ENCODE measurements at regions not wholly inside any gene's neighbourhood (a gene's known extent, or its start where the extent isn't known, plus 50 kb on each side); places are given as distances from the start of the nearest gene placed in this dataset.

- no peaks in the 10 kb centered on the region for H3K27me3 ChIP-seq (replicated peaks in 1 of 2; ENCODE audit: control insufficient read depth in 2 of 2, insufficient read depth in 2 of 2, low read length in 1 of 2)
- TF ChIP-seq ETV6 (conservative IDR thresholded peaks at IDR 0.05 in 1 of 2, IDR thresholded peaks at IDR 0.05 in 1 of 2; ENCODE audit: borderline replicate concordance in 1 of 2, low read depth in 1 of 2) (no peak), LARP7 (IDR thresholded peaks at IDR 0.05) (no peak), TAF1 (IDR thresholded peaks at IDR 0.05; ENCODE audit: borderline replicate concordance, low read depth, low read length) (no peak), ZNF274 (IDR thresholded peaks at IDR 0.05; ENCODE audit: insufficient read depth, insufficient read length) (no peak), ZBTB40 (IDR thresholded peaks at IDR 0.05; ENCODE audit: borderline replicate concordance) (no peak), SREBF1 (IDR thresholded peaks at IDR 0.05; ENCODE audit: low read length) (no peak), RBBP5 (conservative IDR thresholded peaks at IDR 0.05) (no peak), ZBED1 (IDR thresholded peaks at IDR 0.05; ENCODE audit: borderline replicate concordance) (no peak), EZH2 (IDR thresholded peaks at IDR 0.05; ENCODE audit: borderline replicate concordance, control insufficient read depth, low read depth, low read length) (no peak), HDGF (IDR thresholded peaks at IDR 0.05) (no peak), SP1 (IDR thresholded peaks at IDR 0.05; ENCODE audit: low read depth, low read length) (no peak), EED (IDR thresholded peaks at IDR 0.05; ENCODE audit: low read depth) (no peak), RELB (IDR thresholded peaks at IDR 0.05; ENCODE audit: low read depth) (no peak), IKZF2 (IDR thresholded peaks at IDR 0.05) (no peak), RELA (IDR thresholded peaks at IDR 0.05; ENCODE audit: borderline replicate concordance, partially characterized antibody) (no peak)
- H3K36me3 ChIP-seq (ENCODE audit: control insufficient read depth in 2 of 2, insufficient read depth in 2 of 2, low read length in 1 of 2) = no peaks in the 10 kb centered on the region
- 12% methylated on average over 5 of the region's 5 CpGs for WGBS (ENCODE audit: insufficient coverage, insufficient replicate concordance, low lambda C conversion rate, missing lambda C conversion rate)
- SMC1A ChIA-PET (ENCODE audit: uncharacterized antibody, unreplicated experiment) = no interaction called here
- in situ Hi-C loops (cut with MboI) = no loop called here
- intact Hi-C loops (cut with micrococcal nuclease; ENCODE audit: unreplicated experiment) = no loop called here
- RAD21 ChIA-PET (ENCODE audit: unreplicated experiment) = no interaction called here
- H2AFZ ChIP-seq (ENCODE audit: control insufficient read depth, low read depth, low read length) = no peak overlapping the region
- no peak for DNase-seq (ENCODE audit: low read depth, low spot score)
- no TSS peak for BruUV-seq (replicated peaks)
- no peak overlapping the region for H3K27ac ChIP-seq (ENCODE audit: control insufficient read depth, insufficient read depth)
- H4K20me1 ChIP-seq (ENCODE audit: control insufficient read depth, insufficient read depth) = no peaks in the 10 kb centered on the region
- no peak for ATAC-seq
- H3K4me2 ChIP-seq (ENCODE audit: control insufficient read depth, insufficient read depth) = no peak overlapping the region
- no peak overlapping the region for H3K9ac ChIP-seq (ENCODE audit: control insufficient read depth, insufficient read depth, low read length)
- H3K9me3 ChIP-seq (replicated peaks; ENCODE audit: control insufficient read depth, insufficient read depth, low read length) = no peaks in the 10 kb centered on the region
- no peak overlapping the region for H3K4me3 ChIP-seq
- no peaks in the 10 kb centered on the region for H3K79me2 ChIP-seq (ENCODE audit: control insufficient read depth, insufficient read depth, low read length)
- CTCF ChIA-PET = no interaction called here
- no peak for FAIRE-seq
- POLR2A ChIA-PET = no interaction called here
- no peaks in the 10 kb centered on the region for H3K4me1 ChIP-seq (ENCODE audit: control insufficient read depth, insufficient read depth, low read length)
Measured at GRCh38 chrX:17922303-17922702, 61.2 kb upstream of the RAI2 start.
